Stimulated activated CD8-positive, alpha-beta memory T cell treated with anti-CD3 and anti-CD28 coated beads, Interleukin-4, amount 100 ng/mL, for 4 hours (primary cell): ENCODE measurements at regions not wholly inside any gene's neighbourhood (a gene's known extent, or its start where the extent isn't known, plus 50 kb on each side); places are given as distances from the start of the nearest gene placed in this dataset.
A peak's percentile ranks its signal among the peaks of the same experiment; 100 is the strongest.

ENCODE experiments used
- DNase-seq, 2 donors: peaks; one replicate each; pipeline ENCODE4 v3.0.0-alpha.2; 2020; ENCODE audit warnings: low read depth in 2 of 2, low spot score in 1 of 2

DNA sequence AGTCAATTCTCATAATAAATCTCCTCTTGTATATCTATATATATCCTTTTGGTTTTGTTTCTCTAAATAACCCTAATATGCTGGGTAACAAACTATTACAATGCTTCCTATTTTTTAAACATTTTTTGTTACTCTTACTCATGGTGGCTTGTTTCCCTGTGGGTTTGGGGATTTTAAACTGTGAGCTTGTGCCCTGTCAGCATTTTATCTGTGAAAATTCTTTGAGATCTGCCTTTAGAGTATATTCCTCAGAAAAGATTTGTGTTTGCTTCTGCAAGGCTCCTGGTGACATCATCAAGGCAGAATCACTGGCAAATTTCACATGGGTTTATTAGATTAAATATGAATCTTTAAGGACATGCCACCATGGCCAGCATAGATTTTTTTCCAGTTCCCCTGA, 273.6 kb downstream of the LRFN2 start:
- no peak for DNase-seq

DNA sequence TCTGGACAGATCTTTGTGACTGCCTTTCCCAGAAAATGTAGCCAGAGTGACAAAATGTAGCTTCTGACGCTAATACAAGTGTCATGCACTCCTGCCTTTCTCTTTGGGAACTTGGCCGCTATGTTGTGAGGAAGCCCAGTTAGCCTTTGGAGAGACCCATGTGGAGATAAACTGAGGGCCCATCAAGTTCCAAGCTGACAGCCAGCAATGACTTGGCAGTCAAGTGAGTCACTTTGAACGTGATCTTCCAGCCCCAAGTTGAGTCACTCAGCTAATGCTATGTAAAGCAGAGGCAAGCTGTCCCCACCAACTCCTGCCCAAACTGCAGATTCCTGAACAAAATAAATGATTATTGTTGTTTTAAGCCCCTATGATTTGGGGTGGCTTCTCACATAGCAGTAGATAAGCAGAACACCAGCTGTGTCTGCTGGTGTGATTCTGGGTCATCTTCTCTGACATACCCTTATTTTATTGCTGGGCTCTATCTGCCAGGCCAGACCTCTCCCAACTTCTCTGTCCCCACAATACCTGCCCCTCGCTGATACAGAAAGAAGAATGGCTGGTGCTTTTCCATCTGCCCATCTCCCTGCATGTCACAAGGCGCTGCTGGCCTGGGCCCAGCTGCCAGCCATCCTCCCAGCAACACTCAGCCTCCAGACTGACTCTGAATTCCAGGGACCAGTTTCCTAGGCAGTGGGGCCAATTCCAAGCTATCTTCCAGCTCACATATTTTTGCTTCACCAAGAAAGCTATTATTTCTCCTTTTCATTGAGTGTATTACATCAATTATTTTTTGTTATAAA, 274.8 kb downstream of the LRFN2 start:
- no peak for DNase-seq

DNA sequence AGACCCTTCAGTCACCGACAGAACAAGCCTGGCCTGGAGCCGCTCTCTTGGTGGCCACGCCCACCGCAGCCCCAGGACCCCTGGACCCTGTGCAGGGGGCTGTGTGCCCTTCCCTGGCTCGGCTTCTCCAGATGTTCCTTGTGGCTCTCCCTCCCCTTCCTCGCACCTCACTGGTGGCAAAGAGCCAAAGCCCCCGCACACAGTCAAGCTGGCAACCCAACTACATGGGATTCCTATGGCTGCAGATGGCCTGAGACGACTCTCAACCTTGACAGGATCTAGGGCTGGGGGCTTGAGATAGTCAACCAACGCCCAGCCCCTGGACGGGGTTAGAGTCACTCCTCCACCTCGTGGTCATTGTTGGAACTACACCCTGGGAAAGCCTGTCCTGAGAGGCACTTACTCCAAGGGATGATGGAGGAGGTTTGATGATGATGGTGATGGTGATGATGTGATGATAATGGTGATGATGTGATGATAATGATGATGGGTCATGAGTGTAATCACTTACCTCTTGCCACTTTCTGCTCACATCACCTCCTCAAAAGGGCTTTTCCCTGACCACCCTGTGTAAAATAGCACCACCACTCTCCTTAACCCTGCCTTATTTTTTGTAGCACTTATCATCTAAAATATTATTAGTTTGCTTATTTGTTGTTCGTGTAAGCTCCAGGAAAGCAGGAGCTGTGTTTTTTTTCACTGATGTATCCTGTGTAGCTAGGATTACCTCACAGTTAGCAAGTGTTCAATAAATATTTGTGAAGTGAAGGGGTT, 278.4 kb downstream of the LRFN2 start:
- peak in 1 of 2 donors; percentile 6 for DNase-seq

DNA sequence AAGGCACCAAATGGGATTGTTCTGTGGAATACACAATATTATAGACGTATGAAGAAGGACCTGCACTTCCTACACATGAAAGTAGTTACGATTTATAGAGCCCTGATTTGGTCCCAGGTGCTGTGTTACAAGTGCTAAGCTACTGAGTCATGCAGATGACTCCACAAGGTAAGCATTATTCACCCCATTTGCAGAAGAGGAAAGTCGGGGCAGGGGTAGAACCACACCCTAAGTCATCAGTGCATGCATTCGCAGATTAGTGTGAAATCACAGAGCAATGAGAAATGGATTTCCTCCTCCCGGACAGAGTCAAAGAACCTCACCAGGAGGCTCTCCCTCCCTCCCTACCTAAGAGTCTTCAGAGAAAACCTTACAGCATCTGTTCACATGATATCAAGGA, 279.5 kb downstream of the LRFN2 start:
- DNase-seq, result no peak

DNA sequence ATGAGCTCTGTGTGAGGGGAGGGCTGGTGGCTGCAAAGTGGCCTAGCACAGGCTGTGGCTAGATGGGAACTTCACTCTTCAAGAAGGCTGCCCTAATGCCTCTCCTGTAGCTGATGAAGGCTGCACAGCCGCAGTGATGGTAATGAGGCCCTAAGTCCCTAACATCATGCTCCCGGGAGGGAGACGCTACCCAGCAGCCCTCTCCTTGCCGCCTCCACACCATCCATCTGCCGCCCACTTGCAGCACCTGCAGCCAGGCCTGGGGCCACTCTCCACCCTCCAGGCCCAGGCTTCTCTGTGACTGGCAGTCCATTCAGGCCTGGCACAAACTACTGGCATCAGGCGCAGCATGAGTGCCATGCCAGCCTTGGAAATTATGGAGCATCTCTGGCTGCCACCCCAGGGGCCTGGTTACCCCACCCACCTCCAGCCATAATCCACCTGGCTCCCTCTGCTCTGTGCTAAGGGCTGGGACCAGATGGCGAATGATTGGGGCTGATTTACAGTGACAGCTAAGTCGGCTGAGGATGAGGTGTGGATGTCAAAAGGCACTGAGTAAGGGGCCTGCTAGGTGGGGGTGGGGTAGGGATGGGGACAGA, 284.2 kb downstream of the LRFN2 start:
- DNase-seq, result no peak

DNA sequence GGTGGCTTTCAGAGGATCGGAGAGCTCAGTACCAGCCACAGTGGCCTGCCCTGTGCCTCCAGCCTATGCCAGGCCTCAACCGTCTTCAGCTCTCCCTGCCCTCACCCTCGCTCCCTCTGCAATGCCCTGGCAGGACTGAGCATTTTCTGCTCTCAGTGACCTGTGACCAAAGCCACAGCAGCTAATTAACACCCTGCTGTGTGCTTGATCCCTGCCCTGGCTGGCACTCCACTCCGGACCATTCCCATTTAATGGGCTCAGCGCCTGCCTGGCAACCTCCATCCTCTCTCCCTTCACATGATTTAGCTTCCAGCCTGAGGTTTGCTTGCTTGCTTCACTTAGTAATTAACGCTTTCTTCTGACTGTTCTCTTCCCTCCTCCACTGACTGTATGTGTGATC, 287.5 kb downstream of the LRFN2 start:
- DNase-seq, result no peak

DNA sequence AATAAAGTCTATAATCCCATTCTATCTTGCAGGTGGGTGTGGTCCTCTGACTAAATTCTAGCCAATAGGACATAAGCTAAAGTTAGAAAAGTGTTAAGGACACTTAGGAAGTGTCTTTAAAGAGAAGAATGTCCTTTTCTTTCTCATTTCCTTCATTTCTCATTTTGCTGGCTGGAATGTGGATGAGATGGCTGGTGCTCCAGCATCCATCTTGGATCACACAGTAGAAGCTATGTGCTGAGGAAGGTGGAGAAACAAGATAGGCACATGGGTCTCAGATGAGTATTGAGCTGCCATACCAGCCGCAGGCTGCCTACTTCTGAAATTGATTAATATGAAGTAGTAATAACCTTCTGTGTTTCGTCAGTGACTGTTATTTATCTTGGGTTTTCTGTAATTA, 289.0 kb downstream of the LRFN2 start:
- no peak for DNase-seq

DNA sequence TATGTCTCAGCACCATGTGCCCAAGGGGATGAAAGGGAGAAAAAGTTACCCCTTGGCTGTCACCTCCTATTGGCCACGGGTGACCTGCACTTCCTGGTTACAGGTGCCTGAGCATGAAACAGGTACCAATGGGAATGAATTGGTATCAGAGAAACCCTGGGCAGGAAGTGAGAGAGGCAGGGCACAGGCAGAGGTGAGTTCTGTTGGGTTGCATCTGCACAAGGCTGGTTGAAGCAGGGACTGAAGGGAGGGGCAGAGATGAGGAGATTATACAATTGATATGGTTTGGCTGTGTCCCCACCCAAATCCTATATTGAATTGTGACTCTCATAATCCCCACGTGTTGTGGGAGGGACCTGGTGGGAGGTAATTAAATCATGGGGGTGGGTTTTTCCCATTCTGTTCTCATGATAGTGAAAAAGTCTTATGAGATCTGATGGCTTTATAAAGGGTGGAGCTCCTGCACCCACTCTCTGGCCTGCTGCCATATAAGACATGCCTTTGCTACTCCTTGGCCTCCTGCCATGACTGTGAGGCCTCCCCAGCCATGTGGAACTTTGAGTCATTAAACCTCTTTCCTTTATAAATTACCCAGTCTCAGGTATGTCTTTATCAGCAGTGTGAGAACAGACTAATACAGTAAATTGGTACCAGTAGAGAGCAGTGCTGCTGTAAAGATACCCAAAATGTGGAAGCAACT, 291.8 kb downstream of the LRFN2 start:
- no peak for DNase-seq

DNA sequence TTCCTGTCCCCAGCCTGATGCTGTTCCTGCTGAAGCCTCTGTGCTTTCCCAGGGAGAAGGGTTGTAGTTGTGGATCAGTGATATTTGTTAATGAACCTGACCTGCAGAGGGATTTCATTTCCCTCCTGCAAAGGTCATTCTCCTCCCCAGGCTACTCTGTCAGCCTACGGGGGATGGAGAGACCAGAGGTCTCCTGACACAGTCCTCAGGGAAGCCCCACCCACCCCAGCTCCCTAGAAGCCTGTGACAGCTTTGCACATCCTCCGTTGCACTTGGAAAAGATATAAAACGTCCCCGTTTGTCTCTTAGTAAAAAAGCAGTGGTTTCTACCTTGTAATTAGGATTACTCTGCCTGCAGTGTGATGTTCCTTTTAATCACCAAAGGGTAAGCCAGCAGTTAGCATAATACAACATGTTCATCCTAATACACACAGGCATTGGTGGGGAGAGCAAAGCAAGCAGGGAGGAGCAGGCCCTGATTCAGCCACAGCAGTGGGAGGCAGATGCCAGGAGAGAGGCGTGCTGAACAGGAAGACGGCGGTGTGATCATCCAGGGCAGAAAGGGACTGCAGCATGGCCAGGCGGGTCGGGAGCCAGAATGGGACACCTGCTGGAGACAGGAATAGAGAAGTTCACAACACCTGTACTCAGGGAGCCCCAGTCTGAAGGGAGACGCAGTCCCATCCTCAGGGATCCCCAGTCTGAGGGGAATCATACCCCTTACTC, 293.5 kb downstream of the LRFN2 start:
- DNase-seq, result no peak

DNA sequence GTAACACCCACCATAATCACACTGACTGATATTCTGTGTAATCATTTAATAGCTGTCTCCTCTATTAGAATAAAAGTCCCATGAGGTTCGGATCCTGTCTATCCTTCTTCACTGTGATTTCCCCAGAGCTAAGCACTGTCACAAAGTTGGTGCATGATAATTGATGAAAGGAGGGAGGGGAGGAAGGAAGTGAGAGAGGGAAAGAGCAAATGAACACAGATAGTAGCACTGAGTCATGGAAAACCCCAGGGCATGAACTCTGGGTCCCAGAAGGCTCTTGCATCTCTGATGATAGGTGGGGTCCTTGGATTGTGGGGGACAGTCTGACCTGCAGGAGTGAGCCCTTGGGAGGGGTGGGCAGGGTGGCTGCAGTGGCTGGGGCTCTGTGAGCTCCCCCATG, 294.1 kb downstream of the LRFN2 start:
- no peak for DNase-seq

DNA sequence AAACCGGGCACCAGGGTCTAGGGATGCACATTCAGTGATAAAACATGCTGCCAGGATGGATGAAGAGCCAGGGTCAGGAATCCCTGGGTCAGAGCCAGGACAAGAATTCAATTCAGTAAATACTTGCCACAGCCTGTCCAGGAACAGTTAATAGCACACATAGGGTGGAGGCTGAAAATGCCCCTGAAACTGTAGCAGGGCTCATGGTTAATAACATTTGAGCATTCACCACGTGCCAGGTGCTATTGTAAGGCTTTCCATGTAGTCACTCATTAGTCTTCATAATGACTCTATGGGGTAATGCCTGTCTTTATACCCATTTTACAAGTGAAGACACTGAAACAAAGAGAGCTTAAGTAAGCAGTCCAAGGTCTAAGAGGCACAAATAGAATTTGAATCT, 296.3 kb downstream of the LRFN2 start:
- no peak for DNase-seq

DNA sequence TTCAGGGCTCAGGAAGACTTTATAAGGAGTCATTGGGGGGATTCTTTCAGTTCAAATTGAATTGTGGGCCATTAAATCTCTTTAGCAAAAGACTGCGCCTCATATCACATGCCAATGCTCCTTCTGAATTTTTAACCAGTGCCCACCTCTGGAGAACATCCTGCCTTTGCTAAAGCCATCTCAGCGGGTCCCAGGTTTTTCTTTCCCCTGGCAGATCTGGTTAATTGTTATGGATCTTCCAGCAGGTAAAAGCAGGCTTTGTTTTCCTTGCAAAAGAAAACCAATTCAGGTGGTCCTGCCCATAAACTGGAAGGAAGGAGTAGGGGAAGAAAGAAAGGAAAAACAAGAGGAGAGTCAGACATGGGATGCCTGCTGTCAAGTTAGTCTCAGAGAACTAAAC, 298.2 kb downstream of the LRFN2 start:
- no peak for DNase-seq

DNA sequence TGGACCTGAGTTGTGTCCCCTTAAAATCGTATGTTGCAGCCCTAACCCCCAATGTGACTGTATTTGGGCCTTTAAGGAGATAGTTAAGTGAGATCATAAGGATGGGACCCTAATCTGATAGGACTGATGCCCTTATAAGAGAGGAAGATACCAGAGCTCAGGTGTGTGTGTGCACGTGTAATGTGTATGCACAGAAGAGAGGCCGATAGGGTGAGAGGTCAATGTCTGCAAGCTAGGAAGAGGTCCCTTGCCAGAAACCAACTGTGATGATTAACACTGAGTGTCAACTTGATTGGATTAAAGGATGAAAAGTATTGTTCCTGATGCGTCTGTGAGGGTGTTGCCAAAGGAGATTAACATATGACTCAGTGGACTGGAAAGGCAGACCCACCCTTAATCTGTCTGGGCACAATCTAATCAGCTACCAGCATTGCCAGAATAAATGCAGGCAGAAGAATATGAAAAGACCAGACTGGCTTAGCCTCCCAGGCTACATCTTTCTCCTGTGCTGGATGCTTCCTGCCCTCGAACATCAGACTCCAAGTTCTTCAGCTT, 299.8 kb downstream of the LRFN2 start:
- DNase-seq, result no peak

DNA sequence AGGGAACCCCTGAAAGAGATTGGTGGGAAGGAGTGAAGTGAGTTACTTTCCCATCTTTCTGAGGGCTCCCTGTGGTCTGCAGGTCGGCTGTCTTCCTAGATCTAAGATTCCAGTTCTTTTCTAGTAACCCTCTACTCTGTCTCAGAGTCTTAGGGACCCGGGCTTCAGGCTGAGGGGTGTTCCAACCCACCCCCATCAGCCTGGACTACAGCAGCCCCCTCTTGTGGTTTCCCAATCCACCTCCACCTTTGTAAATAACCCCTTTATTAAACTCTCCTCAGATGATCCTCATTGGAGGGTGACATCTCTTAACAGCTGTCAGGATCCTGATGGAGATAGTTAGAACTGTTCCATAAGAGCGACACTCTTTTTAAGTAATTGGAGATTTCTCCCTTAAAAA, 300.4 kb downstream of the LRFN2 start:
- no peak for DNase-seq

DNA sequence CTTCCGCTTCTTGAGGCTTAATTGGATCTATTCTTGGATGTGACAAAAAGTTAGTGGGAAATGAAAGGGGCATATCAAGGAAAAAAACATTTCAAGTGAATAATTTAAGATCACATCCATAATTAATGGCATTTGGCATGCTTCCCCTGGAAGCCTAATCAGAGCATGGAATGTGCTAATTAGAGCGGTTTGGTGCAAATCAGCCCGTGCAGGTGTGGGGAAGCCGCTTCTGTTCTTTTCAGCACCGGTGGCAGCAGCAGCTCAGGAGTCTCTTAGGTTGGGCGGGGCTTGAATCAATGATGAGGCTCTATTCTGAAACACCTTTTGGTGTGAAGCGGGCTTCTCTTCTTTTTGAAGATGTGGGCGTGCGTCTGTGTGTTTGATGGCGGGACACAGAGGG, 301.2 kb downstream of the LRFN2 start:
- no peak for DNase-seq

DNA sequence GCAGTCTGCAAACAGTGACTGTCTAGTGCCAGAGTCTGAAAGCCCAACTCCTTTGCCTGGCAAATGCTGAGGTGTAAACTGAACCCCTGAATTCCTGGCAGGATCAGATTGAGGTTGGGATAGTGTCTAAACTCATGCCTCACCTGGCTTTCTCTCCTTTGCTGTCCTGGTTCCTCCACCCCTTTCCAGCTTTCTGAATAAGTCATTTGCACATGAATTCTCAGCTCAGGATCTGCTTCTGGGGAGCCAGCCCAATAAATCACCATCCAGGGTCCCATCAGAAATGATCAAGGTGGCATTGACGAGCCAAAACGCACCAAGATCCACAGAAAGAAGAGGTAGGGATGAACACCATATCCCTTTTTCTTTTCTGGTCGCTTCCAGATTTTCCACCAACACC, 301.6 kb downstream of the LRFN2 start:
- DNase-seq, result no peak

DNA sequence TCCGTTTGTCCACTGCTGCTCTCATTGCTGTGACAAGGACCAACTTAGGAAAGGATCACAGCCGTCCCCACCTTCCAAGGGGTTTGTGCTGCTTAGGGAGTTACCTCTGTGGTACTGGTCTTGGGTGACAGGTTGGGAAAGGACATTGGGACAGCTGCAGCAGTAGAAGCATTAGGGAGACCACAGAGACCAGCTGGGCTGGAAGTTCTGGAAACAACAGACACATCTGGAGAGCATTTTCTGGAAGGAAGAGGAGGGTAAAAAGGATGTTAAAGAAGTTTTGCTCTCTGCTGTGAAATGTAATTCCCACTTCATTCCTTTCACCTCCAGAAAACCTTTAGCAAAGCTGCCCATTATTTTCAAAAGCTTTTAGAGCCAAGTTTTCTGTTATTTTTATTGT, 304.2 kb downstream of the LRFN2 start:
- DNase-seq, result no peak

DNA sequence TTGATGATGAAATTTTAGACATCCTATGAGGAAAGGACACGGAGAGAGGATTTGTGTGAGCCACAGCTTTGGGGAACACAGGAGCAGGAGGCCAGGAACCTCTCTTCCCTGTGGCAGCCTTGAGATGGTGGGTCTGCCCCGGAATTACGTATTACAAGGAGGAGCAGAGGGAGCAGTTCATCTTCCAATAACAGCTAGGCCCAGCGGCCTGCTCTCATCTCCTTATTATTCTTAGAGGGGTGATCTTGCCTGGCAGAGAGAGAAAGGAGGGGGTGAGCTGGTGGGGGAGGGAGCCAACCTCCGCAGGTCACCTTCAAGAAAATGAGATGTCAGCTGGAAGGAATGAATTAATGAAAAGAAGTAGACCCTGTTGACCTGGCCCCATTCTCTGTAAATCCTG, 305.8 kb downstream of the LRFN2 start:
- DNase-seq, result no peak

DNA sequence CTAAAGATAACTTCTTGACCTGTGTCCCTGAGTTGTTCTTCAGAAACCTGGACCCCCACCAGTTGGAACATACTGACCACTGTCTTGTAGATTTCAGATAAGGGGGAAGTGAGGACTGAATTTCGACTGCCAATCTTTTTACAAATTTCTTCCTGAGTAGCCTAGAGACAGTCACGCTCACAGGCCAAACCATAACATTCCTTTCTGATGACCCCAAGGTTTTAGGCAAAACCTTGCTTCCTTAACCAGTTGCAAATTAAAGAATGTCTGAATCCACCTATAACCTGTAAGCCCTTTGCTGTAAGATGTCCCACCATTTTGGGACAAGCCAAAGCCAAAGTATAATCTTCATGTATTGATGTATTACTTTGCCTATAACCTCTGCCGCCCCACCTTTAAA, 306.9 kb downstream of the LRFN2 start:
- no peak for DNase-seq

DNA sequence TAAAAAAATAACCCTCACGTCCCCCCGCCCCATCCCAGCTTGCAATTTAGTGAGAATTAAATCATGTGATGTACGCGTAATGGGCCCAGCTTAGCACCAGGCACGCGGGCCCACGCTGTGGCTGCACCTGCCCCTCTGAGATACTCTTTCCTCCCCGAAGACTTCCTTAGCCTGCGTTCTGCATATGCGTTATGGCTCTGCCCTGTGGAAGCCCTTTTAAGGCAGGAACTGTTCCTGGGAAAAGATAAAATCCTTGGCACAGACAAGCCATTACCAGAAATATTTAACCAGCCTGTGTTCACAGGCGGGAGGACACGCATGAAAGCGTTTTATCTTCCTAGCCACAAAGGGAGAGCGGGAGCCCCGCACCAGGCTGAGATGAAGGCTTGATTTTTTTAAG, 311.0 kb downstream of the LRFN2 start:
- no peak for DNase-seq

DNA sequence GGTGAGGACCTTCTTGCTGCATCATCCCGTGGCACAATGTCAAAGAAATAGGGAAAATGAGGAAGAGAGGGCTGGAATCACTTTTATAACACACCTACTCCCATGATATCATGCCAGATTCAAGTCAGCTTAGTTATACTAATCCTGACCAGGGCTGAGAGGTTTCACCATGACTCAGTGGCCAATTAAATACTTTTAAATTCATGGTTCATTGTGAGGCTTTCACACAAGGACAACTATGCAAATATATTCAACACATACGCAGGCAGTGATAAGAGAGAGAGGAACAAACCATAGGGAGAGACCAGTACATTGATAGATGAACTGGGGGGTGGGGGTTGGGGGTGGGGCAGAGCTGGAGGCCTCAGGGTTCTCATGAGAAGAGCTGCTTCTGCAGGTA, 313.1 kb downstream of the LRFN2 start:
- DNase-seq, result no peak
